ENCODE measurements at regions not wholly inside any gene's neighbourhood (a gene's known extent, or its start where the extent isn't known, plus 50 kb on each side); places are given as distances from the start of the nearest gene placed in this dataset.

DNA sequence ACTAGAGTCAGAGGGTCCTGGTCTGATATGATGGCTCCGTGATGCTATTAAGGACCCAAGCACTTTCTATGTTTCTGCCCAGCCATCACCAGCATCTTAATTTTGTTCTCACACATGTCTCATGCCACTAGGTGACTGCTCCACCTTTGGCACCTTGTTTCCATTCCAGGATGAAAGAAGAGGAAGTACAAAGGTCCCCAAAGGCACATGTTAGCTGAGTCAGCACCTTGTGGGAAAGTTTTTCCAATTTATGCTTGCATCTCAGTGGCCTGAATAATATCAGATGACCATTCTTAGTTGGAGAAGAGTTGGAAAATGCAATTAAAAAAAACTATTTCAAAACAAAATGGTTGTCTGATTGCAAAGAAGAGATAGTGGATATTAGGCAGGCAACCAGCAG, 341.0 kb upstream of the NPSR1 start:
- Mint-ChIP-seq H3K27me3 (ENCODE audit: low read depth) (peaks cover under 1% of the 10 kb centered on the region), H3K36me3 (ENCODE audit: low read depth) (no peaks in the 10 kb centered on the region), H3K4me3 (no peak overlapping the region), H3K4me1 (ENCODE audit: low read depth) (no peaks in the 10 kb centered on the region), H3K27ac (no peak overlapping the region), H3K9me3 (ENCODE audit: insufficient read depth) (peaks cover 11% of the 10 kb centered on the region)
- ATAC-seq (no peak), DNase-seq (no peak)
- CTCF ChIA-PET: no interaction called here
- POLR2A ChIA-PET: no interaction called here

DNA sequence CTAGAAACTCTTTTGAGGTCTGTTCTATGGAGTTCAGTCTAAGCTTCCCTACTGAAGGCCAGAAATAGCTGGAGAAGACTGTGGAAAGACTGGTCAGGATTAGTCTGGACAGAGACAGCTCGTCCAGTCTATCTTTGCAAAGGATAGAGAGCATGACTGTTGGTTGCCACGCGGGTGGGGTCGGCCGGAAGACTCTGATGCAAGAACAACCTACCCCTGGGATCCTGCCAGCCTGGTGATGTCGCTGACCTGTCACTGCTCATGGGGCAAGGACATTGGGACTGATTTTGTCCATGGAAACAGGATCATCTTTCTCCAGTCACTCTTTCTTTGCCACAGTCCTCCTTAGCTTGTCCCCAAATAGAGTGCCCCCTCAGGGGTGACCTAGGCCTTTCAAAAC, 337.6 kb upstream of the NPSR1 start:
- ChIA-PET CTCF (interaction anchor here (1.0 to 1.3 kb wide), 5 partner anchors 11 to 715 kb away, joined by 3 to 14 read pairs (median 4); no protein-coding TSS in a partner anchor), POLR2A (no interaction called here)

DNA sequence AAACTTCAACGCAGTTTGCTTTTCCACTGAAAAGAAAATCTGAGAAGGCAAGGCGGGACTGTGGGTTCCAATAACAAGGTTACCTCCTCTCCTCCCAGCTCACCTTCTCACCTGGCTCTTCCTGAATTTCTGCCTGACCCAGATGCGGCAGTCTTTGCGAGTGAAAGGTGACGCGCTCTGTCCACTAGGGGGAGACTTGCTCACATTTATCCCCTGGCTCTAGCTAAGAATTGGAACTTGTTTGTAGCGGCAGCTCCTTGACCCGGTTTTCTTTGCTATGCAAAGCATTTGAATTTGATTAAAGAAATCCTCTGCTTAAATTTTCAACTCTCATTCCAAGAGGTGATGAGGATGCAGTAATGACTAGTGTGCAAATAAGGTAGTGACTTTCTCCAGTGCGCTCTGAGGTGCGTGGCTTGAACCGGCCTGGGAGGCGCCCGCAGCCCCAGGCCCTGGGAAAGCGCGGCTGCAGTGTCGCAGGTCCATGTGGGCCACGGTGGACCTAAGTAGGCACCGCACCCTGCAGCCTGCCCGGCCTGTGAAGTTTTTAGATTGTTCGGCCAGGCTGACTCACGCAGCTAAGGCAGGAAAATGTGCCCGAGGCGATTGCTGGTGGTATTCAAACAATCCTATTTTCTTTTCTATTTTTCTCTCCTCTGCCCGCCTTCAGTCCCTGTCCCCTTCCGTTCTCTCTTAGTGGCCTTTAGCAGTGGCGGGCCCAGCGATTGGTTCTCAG, 336.9 kb upstream of the NPSR1 start:
- ATAC-seq: no peak
- H3K4me3 Mint-ChIP-seq: no peak overlapping the region
- POLR2A ChIA-PET: interaction anchor here (0.6 kb wide), 1 partner anchor 376 kb away, joined by 3 read pairs; no protein-coding TSS in a partner anchor
- H3K9me3 Mint-ChIP-seq (ENCODE audit: insufficient read depth): no peaks in the 10 kb centered on the region
- CTCF ChIA-PET: interaction anchor here (0.6 to 1.3 kb wide), 6 partner anchors 11 to 1136 kb away, joined by 3 to 14 read pairs (median 4); no protein-coding TSS in a partner anchor
- peaks cover 7% of the 10 kb centered on the region for H3K27me3 Mint-ChIP-seq (ENCODE audit: low read depth)
- H3K36me3 Mint-ChIP-seq (ENCODE audit: low read depth): no peaks in the 10 kb centered on the region
- peak; percentile 59 for DNase-seq
- no peaks in the 10 kb centered on the region for H3K4me1 Mint-ChIP-seq (ENCODE audit: low read depth)
- H3K27ac Mint-ChIP-seq: no peak overlapping the region

More for the DNA sequence above, 337.6 kb upstream of the NPSR1 start:
- Mint-ChIP-seq H3K9me3 (ENCODE audit: insufficient read depth) (no peaks in the 10 kb centered on the region), H3K4me3 (no peak overlapping the region), H3K27me3 (ENCODE audit: low read depth) (peaks cover 7% of the 10 kb centered on the region), H3K36me3 (ENCODE audit: low read depth) (no peaks in the 10 kb centered on the region), H3K27ac (no peak overlapping the region), H3K4me1 (ENCODE audit: low read depth) (no peaks in the 10 kb centered on the region)
- DNase-seq: no peak
- no peak for ATAC-seq

DNA sequence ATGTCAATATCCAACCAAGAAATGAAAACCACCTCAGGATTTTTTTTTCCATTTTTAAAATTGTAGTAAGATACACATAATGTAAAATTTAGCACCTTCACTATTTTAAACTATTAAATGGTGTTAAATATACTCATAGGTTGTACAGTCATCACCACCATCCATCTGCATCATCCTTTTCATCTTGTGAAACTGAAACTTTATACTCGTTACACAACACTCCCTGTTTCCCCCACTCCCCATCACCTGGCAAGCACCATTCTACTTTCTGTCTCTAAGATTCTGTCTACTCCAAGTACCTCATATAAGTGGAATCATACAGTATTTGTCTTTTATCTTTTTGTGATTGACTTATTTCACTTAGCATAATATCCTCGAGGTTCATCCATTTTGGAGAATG, 335.2 kb upstream of the NPSR1 start:
- ChIA-PET POLR2A (no interaction called here), CTCF (no interaction called here)
- Mint-ChIP-seq H3K4me3 (no peak overlapping the region), H3K36me3 (ENCODE audit: low read depth) (no peaks in the 10 kb centered on the region), H3K9me3 (ENCODE audit: insufficient read depth) (no peaks in the 10 kb centered on the region), H3K27me3 (ENCODE audit: low read depth) (peaks cover 7% of the 10 kb centered on the region), H3K27ac (no peak overlapping the region), H3K4me1 (ENCODE audit: low read depth) (no peaks in the 10 kb centered on the region)
- DNase-seq (no peak), ATAC-seq (no peak)

DNA sequence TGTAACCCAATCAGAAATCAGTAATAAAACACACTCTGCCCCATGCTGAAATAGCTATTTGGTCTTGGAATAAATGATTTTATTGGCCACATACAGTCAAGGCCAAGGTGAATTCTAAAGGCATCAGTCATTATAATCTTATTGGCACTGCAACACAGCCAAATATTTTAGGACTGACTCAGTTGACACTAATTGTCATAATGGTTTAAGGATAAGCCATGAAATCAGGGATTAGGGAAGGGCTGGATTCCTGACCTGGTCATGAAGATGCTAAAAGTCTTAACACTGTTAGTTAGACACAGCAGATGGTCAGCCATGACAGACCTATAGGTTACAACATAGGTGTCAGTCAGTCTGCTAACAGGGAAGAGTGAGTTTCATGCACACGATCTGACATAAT, 330.3 kb upstream of the NPSR1 start:
- POLR2A ChIA-PET: no interaction called here

DNA sequence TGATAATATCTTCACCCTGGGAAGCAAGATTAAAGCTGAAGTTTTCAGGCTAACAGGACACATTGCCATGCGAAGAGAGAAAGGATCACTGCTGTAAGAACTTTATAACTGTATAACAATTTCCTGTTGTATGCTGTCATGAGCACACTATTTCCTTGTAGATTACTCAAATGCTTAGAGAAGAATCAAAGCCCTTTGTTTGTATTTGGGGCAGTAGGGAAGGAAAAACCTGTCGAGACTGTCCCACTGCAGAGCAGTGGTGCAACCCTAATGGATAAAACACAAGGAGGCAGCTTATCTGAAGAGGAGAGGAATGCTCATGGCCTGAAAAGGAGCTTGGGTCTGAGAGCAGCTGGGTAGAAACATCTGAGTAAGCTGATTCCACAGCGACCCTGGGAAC, 327.7 kb upstream of the NPSR1 start:
- ATAC-seq: no peak
- ChIA-PET POLR2A (no interaction called here), CTCF (interaction anchor here (3.3 kb wide), 1 partner anchor 9 kb away, joined by 14 read pairs; no protein-coding TSS in a partner anchor)
- Mint-ChIP-seq H3K27me3 (ENCODE audit: low read depth) (peaks cover under 1% of the 10 kb centered on the region), H3K27ac (no peak overlapping the region), H3K9me3 (ENCODE audit: insufficient read depth) (no peaks in the 10 kb centered on the region), H3K36me3 (ENCODE audit: low read depth) (no peaks in the 10 kb centered on the region), H3K4me3 (no peak overlapping the region), H3K4me1 (ENCODE audit: low read depth) (no peaks in the 10 kb centered on the region)
- no peak for DNase-seq

More for the DNA sequence above, 330.3 kb upstream of the NPSR1 start:
- ATAC-seq: no peak
- DNase-seq: no peak
- H3K4me1 Mint-ChIP-seq (ENCODE audit: low read depth): no peaks in the 10 kb centered on the region
- no peaks in the 10 kb centered on the region for H3K9me3 Mint-ChIP-seq (ENCODE audit: insufficient read depth)
- no peak overlapping the region for H3K27ac Mint-ChIP-seq
- no peak overlapping the region for H3K4me3 Mint-ChIP-seq
- CTCF ChIA-PET: no interaction called here
- peaks cover 4% of the 10 kb centered on the region for H3K27me3 Mint-ChIP-seq (ENCODE audit: low read depth)
- no peaks in the 10 kb centered on the region for H3K36me3 Mint-ChIP-seq (ENCODE audit: low read depth)

DNA sequence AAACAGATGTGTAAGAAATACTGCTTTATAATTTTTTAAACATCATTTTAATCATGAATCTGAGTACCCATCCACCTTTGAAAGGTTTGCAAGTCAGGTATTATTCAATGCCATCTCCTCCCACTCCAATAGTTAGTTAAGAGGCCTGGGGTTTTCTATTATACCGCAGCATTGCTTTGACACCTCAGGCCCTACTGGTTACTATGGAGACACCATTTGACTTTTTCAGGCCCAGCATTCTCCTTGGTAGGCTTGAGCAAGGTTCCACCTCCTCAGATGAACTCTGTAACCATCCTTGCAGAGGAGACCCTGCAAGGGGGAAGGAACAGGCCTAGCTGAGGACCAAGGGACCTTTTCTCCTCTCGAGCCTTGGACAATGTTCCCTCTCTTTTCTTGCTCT, 326.9 kb upstream of the NPSR1 start:
- H3K4me1 Mint-ChIP-seq (ENCODE audit: low read depth): no peaks in the 10 kb centered on the region
- CTCF ChIA-PET: interaction anchor here (3.3 kb wide), 1 partner anchor 10 kb away, joined by 14 read pairs; no protein-coding TSS in a partner anchor
- H3K9me3 Mint-ChIP-seq (ENCODE audit: insufficient read depth): no peaks in the 10 kb centered on the region
- no peak overlapping the region for H3K27ac Mint-ChIP-seq
- H3K36me3 Mint-ChIP-seq (ENCODE audit: low read depth): no peaks in the 10 kb centered on the region
- POLR2A ChIA-PET: no interaction called here
- H3K27me3 Mint-ChIP-seq (ENCODE audit: low read depth): no peaks in the 10 kb centered on the region
- DNase-seq (no peak), ATAC-seq (no peak)
- H3K4me3 Mint-ChIP-seq: no peak overlapping the region

DNA sequence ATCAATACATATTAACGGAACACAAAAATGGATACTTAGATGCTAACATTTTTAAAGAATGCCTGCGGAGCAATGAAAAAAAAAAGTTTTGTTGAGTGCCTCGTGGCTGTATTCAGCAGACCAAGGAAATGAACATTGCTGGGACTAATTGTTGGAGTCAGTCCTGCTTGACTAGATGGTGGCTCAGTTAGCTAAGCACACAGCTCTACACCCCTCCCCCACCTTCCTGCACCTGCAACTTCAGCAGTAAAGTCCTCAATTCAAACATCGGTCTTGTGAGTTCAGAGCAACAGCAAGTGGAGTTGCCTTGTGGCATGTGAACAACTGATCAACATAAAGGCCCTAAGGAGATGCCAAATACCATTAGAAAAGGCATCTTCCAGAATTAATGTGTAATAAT, 326.0 kb upstream of the NPSR1 start:
- no peaks in the 10 kb centered on the region for H3K36me3 Mint-ChIP-seq (ENCODE audit: low read depth)
- DNase-seq: no peak
- H3K9me3 Mint-ChIP-seq (ENCODE audit: insufficient read depth): no peaks in the 10 kb centered on the region
- H3K27ac Mint-ChIP-seq: no peak overlapping the region
- ATAC-seq: no peak
- ChIA-PET CTCF (interaction anchor here (3.3 kb wide), 1 partner anchor 11 kb away, joined by 14 read pairs; no protein-coding TSS in a partner anchor), POLR2A (no interaction called here)
- H3K4me3 Mint-ChIP-seq: no peak overlapping the region
- H3K27me3 Mint-ChIP-seq (ENCODE audit: low read depth): no peaks in the 10 kb centered on the region
- no peaks in the 10 kb centered on the region for H3K4me1 Mint-ChIP-seq (ENCODE audit: low read depth)

DNA sequence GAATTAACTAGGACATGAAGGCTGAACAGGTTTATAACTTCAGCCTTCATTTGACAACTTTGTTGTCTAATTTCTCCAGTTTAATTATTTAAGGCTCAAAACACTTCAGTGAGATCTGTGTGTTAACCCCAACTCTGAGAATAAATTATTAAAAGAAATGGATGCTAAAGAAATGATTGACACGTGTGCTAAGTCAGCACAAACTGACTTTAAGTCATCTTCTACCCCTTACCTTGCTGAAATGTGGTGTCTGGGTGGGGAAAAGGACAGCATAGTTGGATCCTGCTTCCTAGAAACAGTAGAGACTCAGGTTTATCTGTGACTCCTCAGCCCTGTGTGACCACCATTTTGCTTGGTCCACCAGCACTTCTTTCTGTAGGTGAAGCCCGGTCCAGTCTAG, 324.8 kb upstream of the NPSR1 start:
- H3K27me3 Mint-ChIP-seq (ENCODE audit: low read depth): no peaks in the 10 kb centered on the region
- ChIA-PET CTCF (interaction anchor here (3.3 kb wide), 1 partner anchor 12 kb away, joined by 14 read pairs; no protein-coding TSS in a partner anchor), POLR2A (no interaction called here)
- H3K36me3 Mint-ChIP-seq (ENCODE audit: low read depth): no peaks in the 10 kb centered on the region
- ATAC-seq (no peak), DNase-seq (no peak)
- H3K27ac Mint-ChIP-seq: no peak overlapping the region
- H3K4me3 Mint-ChIP-seq: no peak overlapping the region
- no peaks in the 10 kb centered on the region for H3K4me1 Mint-ChIP-seq (ENCODE audit: low read depth)
- H3K9me3 Mint-ChIP-seq (ENCODE audit: insufficient read depth): peaks cover 8% of the 10 kb centered on the region

DNA sequence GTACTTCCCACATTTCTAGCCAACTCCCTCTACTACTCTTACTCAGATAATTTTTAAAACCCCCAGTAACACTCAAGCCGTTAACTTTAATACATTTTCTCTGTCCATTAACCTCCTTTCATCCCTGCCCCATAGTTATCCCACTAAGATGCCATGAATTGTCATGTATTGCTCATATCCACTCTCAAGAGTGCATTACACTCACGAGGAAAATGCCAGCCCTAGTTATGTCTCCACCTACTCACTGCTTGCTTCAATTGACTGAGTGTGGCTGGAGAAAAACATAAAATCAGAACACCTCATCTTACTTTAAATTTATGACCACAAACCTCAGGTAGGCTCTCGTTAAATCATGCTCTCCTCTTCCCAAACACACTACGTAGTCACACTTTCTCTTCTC, 324.1 kb upstream of the NPSR1 start:
- POLR2A ChIA-PET: no interaction called here
- H3K27ac Mint-ChIP-seq: no peak overlapping the region
- H3K9me3 Mint-ChIP-seq (ENCODE audit: insufficient read depth): peaks cover 8% of the 10 kb centered on the region
- H3K36me3 Mint-ChIP-seq (ENCODE audit: low read depth): no peaks in the 10 kb centered on the region
- no peaks in the 10 kb centered on the region for H3K27me3 Mint-ChIP-seq (ENCODE audit: low read depth)
- CTCF ChIA-PET: no interaction called here
- no peak overlapping the region for H3K4me3 Mint-ChIP-seq
- DNase-seq: no peak
- ATAC-seq: no peak
- no peaks in the 10 kb centered on the region for H3K4me1 Mint-ChIP-seq (ENCODE audit: low read depth)

DNA sequence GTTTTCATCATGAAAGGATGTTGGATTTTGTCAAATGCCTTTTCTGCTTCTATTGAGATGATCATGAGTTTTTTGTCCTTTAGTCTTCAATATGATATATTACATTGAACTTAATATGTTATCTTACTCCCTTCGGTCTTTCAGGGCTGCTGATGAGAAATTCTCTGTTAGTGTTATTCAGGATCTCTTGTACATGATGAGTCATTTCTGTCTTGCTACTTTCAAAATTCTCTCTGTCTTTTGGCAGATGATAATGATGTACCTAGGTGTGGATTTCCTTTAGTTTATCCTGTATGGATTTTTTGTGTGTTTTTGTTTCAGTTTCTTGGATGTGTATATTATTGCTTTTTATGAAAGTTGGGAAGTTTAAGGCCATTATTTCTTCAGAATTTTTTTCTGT, 320.9 kb upstream of the NPSR1 start:
- no peaks in the 10 kb centered on the region for H3K4me1 Mint-ChIP-seq (ENCODE audit: low read depth)
- DNase-seq: no peak
- no peak overlapping the region for H3K27ac Mint-ChIP-seq
- no peaks in the 10 kb centered on the region for H3K27me3 Mint-ChIP-seq (ENCODE audit: low read depth)
- ChIA-PET POLR2A (no interaction called here), CTCF (no interaction called here)
- no peak for ATAC-seq
- no peak overlapping the region for H3K4me3 Mint-ChIP-seq
- peaks cover 8% of the 10 kb centered on the region for H3K9me3 Mint-ChIP-seq (ENCODE audit: insufficient read depth)
- no peaks in the 10 kb centered on the region for H3K36me3 Mint-ChIP-seq (ENCODE audit: low read depth)

DNA sequence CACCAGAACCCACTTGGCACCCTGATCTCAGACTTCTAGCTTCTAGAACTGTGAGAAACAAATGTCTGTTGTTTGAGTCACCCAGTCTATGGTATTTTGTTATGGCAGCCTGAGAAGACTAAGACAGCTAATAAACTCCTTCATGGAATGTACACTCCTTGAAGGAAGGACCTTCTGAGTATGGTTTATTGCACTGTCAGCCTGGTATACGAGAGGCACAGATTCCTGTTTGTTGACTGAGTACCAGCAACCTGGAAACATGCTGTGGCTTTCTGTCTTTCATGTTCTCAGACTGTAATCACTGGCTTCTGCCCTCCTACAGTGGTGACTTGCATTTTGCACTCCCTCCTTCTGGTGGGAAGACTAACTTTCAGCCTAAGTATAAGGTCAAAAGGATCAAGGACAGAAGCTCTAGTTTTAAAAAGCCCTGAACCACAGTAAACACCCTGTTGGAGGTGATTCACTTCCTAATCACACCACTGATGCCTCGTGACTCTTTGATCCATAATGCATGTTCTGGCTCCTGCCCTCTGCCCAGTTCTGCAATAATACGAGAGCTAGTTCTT, 319.0 kb upstream of the NPSR1 start:
- CTCF ChIA-PET: interaction anchor here (1.5 kb wide), 1 partner anchor 18 kb away, joined by 3 read pairs; no protein-coding TSS in a partner anchor

More for the DNA sequence above, 319.0 kb upstream of the NPSR1 start:
- POLR2A ChIA-PET: no interaction called here
- H3K36me3 Mint-ChIP-seq (ENCODE audit: low read depth): no peaks in the 10 kb centered on the region
- H3K4me1 Mint-ChIP-seq (ENCODE audit: low read depth): no peaks in the 10 kb centered on the region
- DNase-seq: no peak
- H3K27me3 Mint-ChIP-seq (ENCODE audit: low read depth): no peaks in the 10 kb centered on the region
- ATAC-seq: no peak
- peaks cover 8% of the 10 kb centered on the region for H3K9me3 Mint-ChIP-seq (ENCODE audit: insufficient read depth)
- H3K4me3 Mint-ChIP-seq: no peak overlapping the region
- H3K27ac Mint-ChIP-seq: no peak overlapping the region
